GM23338 (cell line): ENCODE measurements at regions not wholly inside any gene's neighbourhood (a gene's known extent, or its start where the extent isn't known, plus 50 kb on each side); places are given as distances from the start of the nearest gene placed in this dataset.

Experiments used
- ATAC-seq: fragments of 200-7000 bp; cut with Tn5 transposase; 3 replicates; pipeline ENCODE4 v1.9.1; 2020
- DNase-seq: peaks from one replicate; pipeline ENCODE4 v3.0.0-alpha.2; 2015; ENCODE audit warnings: low spot score
- H2AFZ ChIP-seq: fragments of 200-600 bp; sonication (generic); 2 replicates; pipeline ENCODE4 v1.8.0; 2016; ENCODE audit warnings: antibody characterized with exemption, mild to moderate bottlenecking, moderate library complexity
- H3F3A ChIP-seq: fragments of 200-600 bp; sonication (generic); replicated peaks from 2 replicates; pipeline ENCODE4 v1.8.0; 2017; ENCODE audit warnings: antibody characterized with exemption, mixed run types, low read depth
- H3K27ac ChIP-seq: fragments of 200-600 bp; sonication (generic); 2 replicates; pipeline ENCODE4 v1.6.1; 2016; ENCODE audit warnings: low read depth
- H3K27me3 ChIP-seq: fragments of 200-600 bp; sonication (generic); 2 replicates; pipeline ENCODE4 v1.8.0; 2016; ENCODE audit warnings: mild to moderate bottlenecking, mixed run types, moderate library complexity; ENCODE audit not compliant: insufficient read depth
- H3K36me3 ChIP-seq: fragments of 200-600 bp; sonication (generic); 2 replicates; pipeline ENCODE4 v1.8.0; 2016; ENCODE audit warnings: mild to moderate bottlenecking; ENCODE audit not compliant: insufficient read depth
- H3K4me1 ChIP-seq: fragments of 200-600 bp; sonication (generic); 2 replicates; pipeline ENCODE4 v1.8.0; 2016; ENCODE audit warnings: mild to moderate bottlenecking, moderate library complexity; ENCODE audit not compliant: insufficient read depth
- H3K4me2 ChIP-seq: fragments of 200-600 bp; sonication (generic); 2 replicates; pipeline ENCODE4 v1.7.1; 2017; ENCODE audit warnings: mixed run types
- H3K4me3 ChIP-seq: fragments of 200-600 bp; sonication (generic); 2 replicates; pipeline ENCODE4 v1.6.1; 2016; ENCODE audit warnings: mixed run types
- H3K79me2 ChIP-seq: fragments of 200-600 bp; sonication (generic); replicated peaks from 2 replicates; pipeline ENCODE4 v1.8.0; 2017; ENCODE audit warnings: mild to moderate bottlenecking; ENCODE audit not compliant: insufficient read depth
- H3K9me2 ChIP-seq: fragments of 200-600 bp; sonication (generic); 2 replicates; pipeline ENCODE4 v1.8.0; 2017; ENCODE audit not compliant: insufficient read depth
- H4K20me1 ChIP-seq: fragments of 200-600 bp; sonication (generic); replicated peaks from 2 replicates; pipeline ENCODE4 v1.8.0; 2017; ENCODE audit warnings: mild to moderate bottlenecking; ENCODE audit not compliant: insufficient read depth
- H3K27ac Mint-ChIP-seq: 2 replicates; pipeline ENCODE4 v1.8.0; 2020; ENCODE audit warnings: inconsistent platforms, mild to moderate bottlenecking, moderate library complexity, mixed read lengths
- H3K27me3 Mint-ChIP-seq: 3 replicates; pipeline ENCODE4 v1.8.0; 2022; ENCODE audit warnings: low read depth, mild to moderate bottlenecking, moderate library complexity, mixed read lengths, inconsistent platforms; ENCODE audit not compliant: insufficient read depth, poor library complexity
- H3K36me3 Mint-ChIP-seq: 3 replicates; pipeline ENCODE4 v1.8.0; 2021; ENCODE audit warnings: low read depth, mild to moderate bottlenecking, inconsistent platforms, moderate library complexity, mixed read lengths
- H3K4me1 Mint-ChIP-seq: 3 replicates; pipeline ENCODE4 v1.8.0; 2020; ENCODE audit warnings: mild to moderate bottlenecking, inconsistent platforms, mixed read lengths
- H3K4me3 Mint-ChIP-seq: 3 replicates; pipeline ENCODE4 v1.8.0; 2021; ENCODE audit warnings: moderate library complexity, mild to moderate bottlenecking, inconsistent platforms, mixed read lengths
- H3K9me3 Mint-ChIP-seq: 3 replicates; pipeline ENCODE4 v1.8.0; 2020; ENCODE audit warnings: moderate library complexity, mild to moderate bottlenecking, inconsistent platforms, mixed read lengths
- CREB1 ChIP-seq: fragments of 250-450 bp; sonication (Bioruptor Pico); IDR thresholded peaks from 2 replicates; pipeline ENCODE4 v1.5.0; 2020; ENCODE audit warnings: low read depth, mild to moderate bottlenecking, moderate library complexity
- CTCF ChIP-seq, 2 experiments: fragments of 200-600 bp in 1 of 2; sonication (generic) in 1 of 2; conservative IDR thresholded peaks; 2 replicates each; pipeline versions ENCODE4 v1.5.1 to v1.6.1; 2016 to 2017; ENCODE audit warnings: antibody characterized with exemption in 2 of 2, low read depth in 2 of 2, mild to moderate bottlenecking in 2 of 2, moderate library complexity in 1 of 2
- ETS1 ChIP-seq: IDR thresholded peaks from 2 replicates; pipeline ENCODE4 v1.6.1; 2016; ENCODE audit warnings: antibody characterized with exemption
- EZH2 ChIP-seq: fragments of 200-600 bp; sonication (generic); IDR thresholded peaks from one replicate; pipeline ENCODE4 v1.8.0; 2017; ENCODE audit warnings: antibody characterized with exemption, mild to moderate bottlenecking, low read depth; ENCODE audit not compliant: unreplicated experiment
- EZH2phosphoT487 ChIP-seq: fragments of 200-600 bp; sonication (generic); IDR thresholded peaks from one replicate; pipeline ENCODE4 v1.8.1; 2018; ENCODE audit warnings: antibody characterized with exemption; ENCODE audit not compliant: unreplicated experiment
- JUNB ChIP-seq: IDR thresholded peaks from one replicate; pipeline ENCODE4 v1.6.1; 2016; ENCODE audit warnings: antibody characterized with exemption; ENCODE audit not compliant: unreplicated experiment
- NANOG ChIP-seq: IDR thresholded peaks from 2 replicates; pipeline ENCODE4 v1.6.1; 2016; ENCODE audit warnings: antibody characterized with exemption, borderline replicate concordance
- POLR2AphosphoS5 ChIP-seq: IDR thresholded peaks from 2 replicates; pipeline ENCODE4 v1.6.1; 2016; ENCODE audit warnings: antibody characterized with exemption, low read depth
- REST ChIP-seq: IDR thresholded peaks from one replicate; pipeline ENCODE4 v1.6.1; 2018; ENCODE audit warnings: antibody characterized with exemption; ENCODE audit not compliant: unreplicated experiment
- ZNF114 ChIP-seq: fragments of 250-450 bp; sonication (Bioruptor Pico); IDR thresholded peaks from 2 replicates; pipeline ENCODE4 v1.5.0; 2020; ENCODE audit warnings: mild to moderate bottlenecking, moderate library complexity
- ZNF331 ChIP-seq: fragments of 250-450 bp; sonication (Bioruptor Pico); IDR thresholded peaks from 2 replicates; pipeline ENCODE4 v1.5.0; 2020; ENCODE audit warnings: low read depth, mild to moderate bottlenecking, moderate library complexity
- ZNF462 ChIP-seq: fragments of 250-450 bp; sonication (Bioruptor Pico); IDR thresholded peaks from 2 replicates; pipeline ENCODE4 v1.5.0; 2020; ENCODE audit warnings: mild to moderate bottlenecking, moderate library complexity

GRCh38 chr2:9772999-9773902 lies 70.0 kb upstream of the TAF1B start:
- Mint-ChIP-seq H3K4me1 (peaks cover 35% of the 10 kb centered on the region), H3K27me3 (peaks cover 15% of the 10 kb centered on the region), H3K36me3 (no peaks in the 10 kb centered on the region; the same call in 2 of the 3 replicates), H3K27ac (no peak overlapping the region), H3K9me3 (peaks cover 3% of the 10 kb centered on the region; the same call in 1 of the 3 replicates), H3K4me3 (no peak overlapping the region)
- Histone ChIP-seq H3K4me2 (no peak overlapping the region), H2AFZ (no peak overlapping the region), H3K9me2 (no peaks in the 10 kb centered on the region), H3K79me2 (no peaks in the 10 kb centered on the region), H3K36me3 (no peaks in the 10 kb centered on the region), H3K4me1 (peaks cover 19% of the 10 kb centered on the region; the same call in 1 of the 2 replicates), H3K4me3 (no peak overlapping the region), H3K27ac (no peak overlapping the region), H3F3A (no peaks in the 10 kb centered on the region), H3K27me3 (no peaks in the 10 kb centered on the region), H4K20me1 (no peaks in the 10 kb centered on the region)
- DNase-seq, result no peak
- TF ChIP-seq EZH2phosphoT487 (no peak), EZH2 (no peak), ETS1 (no peak), POLR2AphosphoS5 (no peak), CTCF (conservative IDR thresholded peaks at IDR 0.05; ENCODE audit: low read depth in 2 of 2) (no peak), CREB1 (no peak), NANOG (no peak), JUNB (no peak), REST (no peak), ZNF114 (CRISPR knock-in tag) (no peak), ZNF462 (CRISPR knock-in tag) (no peak), ZNF331 (no peak)
- ATAC-seq, result no peak
